Fibroblast of the aortic adventitia (primary cell): ENCODE measurements at regions not wholly inside any gene's neighbourhood (a gene's known extent, or its start where the extent isn't known, plus 50 kb on each side); places are given as distances from the start of the nearest gene placed in this dataset.

Experiments
- DNase-seq: peaks from one replicate; pipeline ENCODE4 v3.0.0-alpha.2; 2010; ENCODE audit warnings: low read depth
- H3K4me3 ChIP-seq: 2 replicates; pipeline ENCODE4 v1.5.1; 2011; ENCODE audit warnings: low read depth, mild to moderate bottlenecking, control low read depth, low read length, moderate library complexity
- CTCF ChIP-seq: IDR thresholded peaks from 2 replicates; pipeline ENCODE4 v1.5.1; 2011; ENCODE audit warnings: mild to moderate bottlenecking, low read length, control low read depth, inconsistent platforms; ENCODE audit not compliant: insufficient read depth

- H3K4me3 ChIP-seq, result no peak overlapping the region
- TF ChIP-seq CTCF, result no peak
- DNase-seq, result no peak
Observed at GRCh38 chr15:26145796-26146195, 282.7 kb upstream of the ATP10A start.

DNA sequence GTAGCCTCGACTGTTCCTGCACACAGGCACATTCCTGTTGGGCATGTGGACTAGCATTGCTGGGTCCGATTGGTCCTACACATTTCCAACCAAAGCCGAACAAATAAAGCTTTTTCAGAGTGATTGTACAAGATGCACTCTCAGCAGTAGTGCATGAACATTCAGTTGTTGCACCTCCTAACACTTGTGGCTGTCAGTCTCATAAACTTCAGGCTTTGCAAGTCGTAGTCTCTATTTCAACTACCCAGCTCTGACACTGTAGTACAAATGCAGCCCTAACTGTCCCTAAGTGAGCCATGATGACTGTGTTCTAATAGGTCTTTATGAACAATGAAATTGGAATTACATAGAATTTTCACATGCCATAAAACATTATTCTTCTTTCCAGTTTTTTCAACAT is 281.7 kb upstream of the ATP10A start:
- no peak for DNase-seq
- TF ChIP-seq CTCF, result no peak
- H3K4me3 ChIP-seq, result no peak overlapping the region

- H3K4me3 ChIP-seq, result no peak overlapping the region
- no peak for TF ChIP-seq CTCF
- DNase-seq, result no peak
Observed at GRCh38 chr15:26143221-26143620, 280.1 kb upstream of the ATP10A start.

- no peak for DNase-seq
- TF ChIP-seq CTCF, result no peak
- no peak overlapping the region for H3K4me3 ChIP-seq
Observed at GRCh38 chr15:26134812-26135211, 271.7 kb upstream of the ATP10A start.

- DNase-seq, result no peak
- no peak overlapping the region for H3K4me3 ChIP-seq
- TF ChIP-seq CTCF, result no peak
Observed at GRCh38 chr15:26134152-26134551, 271.0 kb upstream of the ATP10A start.

- no peak for TF ChIP-seq CTCF
- no peak overlapping the region for H3K4me3 ChIP-seq
- no peak for DNase-seq
Observed at GRCh38 chr15:26132811-26133210, 269.7 kb upstream of the ATP10A start.

- no peak overlapping the region for H3K4me3 ChIP-seq
- DNase-seq, result no peak
- TF ChIP-seq CTCF, result no peak
Observed at GRCh38 chr15:26129852-26130251, 266.7 kb upstream of the ATP10A start.
